Tibial artery (tissue), 4 donors: ENCODE measurements at regions not wholly inside any gene's neighbourhood (a gene's known extent, or its start where the extent isn't known, plus 50 kb on each side); places are given as distances from the start of the nearest gene placed in this dataset.

Source experiments
- DNase-seq, 2 donors: peaks; one replicate each; pipeline ENCODE4 v3.0.0-alpha.2; 2019
- H3K27ac ChIP-seq, 2 donors: fragments of 200-600 bp; sonication (generic) in 1 of 2; 1 replicate in 1 of 2; 2 replicates in 1 of 2; pipeline ENCODE4 v1.5.1; 2018 to 2019; ENCODE audit warnings: mild to moderate bottlenecking in 1 of 2
- H3K27me3 ChIP-seq, 2 donors: fragments of 200-600 bp; sonication (generic) in 1 of 2; one replicate each; pipeline versions ENCODE4 v1.5.1 to v1.6.0; 2016 to 2019
- H3K36me3 ChIP-seq, 3 donors: fragments of 200-600 bp; sonication (generic) in 2 of 3; one replicate each; pipeline ENCODE4 v1.5.1; 2016 to 2019; ENCODE audit warnings: mild to moderate bottlenecking in 2 of 3
- H3K4me1 ChIP-seq, 4 donors: fragments of 200-600 bp; sonication (generic) in 2 of 4; 1 replicate in 3 of 4; 2 replicates in 1 of 4; pipeline ENCODE4 v1.5.1; 2016 to 2019
- H3K4me3 ChIP-seq, 2 donors: fragments of 200-600 bp; sonication (generic) in 1 of 2; 1 replicate in 1 of 2; 2 replicates in 1 of 2; pipeline ENCODE4 v1.5.1; 2018 to 2019; ENCODE audit warnings: mild to moderate bottlenecking in 2 of 2
- H3K9me3 ChIP-seq, 3 donors: fragments of 200-600 bp; sonication (generic) in 1 of 3; one replicate each; pipeline ENCODE4 v1.5.1; 2016 to 2019
- intact Hi-C: fragments of 100-400 bp; cut with DNase I; formaldehyde crosslinking; loops from one replicate; pipeline ENCODE4 v1.15.0; 2023; ENCODE audit warnings: low total_unique reads
- TF ChIP-seq, protein P1 (sequence below), 2 experiments: fragments of 200-600 bp in 1 of 2; fragments of 450-650 bp in 1 of 2; IDR thresholded peaks; one replicate each; pipeline ENCODE4 v1.5.1; 2017 to 2019; ENCODE audit warnings: antibody characterized with exemption in 2 of 2, mild to moderate bottlenecking in 1 of 2, moderate library complexity in 1 of 2

DNA sequence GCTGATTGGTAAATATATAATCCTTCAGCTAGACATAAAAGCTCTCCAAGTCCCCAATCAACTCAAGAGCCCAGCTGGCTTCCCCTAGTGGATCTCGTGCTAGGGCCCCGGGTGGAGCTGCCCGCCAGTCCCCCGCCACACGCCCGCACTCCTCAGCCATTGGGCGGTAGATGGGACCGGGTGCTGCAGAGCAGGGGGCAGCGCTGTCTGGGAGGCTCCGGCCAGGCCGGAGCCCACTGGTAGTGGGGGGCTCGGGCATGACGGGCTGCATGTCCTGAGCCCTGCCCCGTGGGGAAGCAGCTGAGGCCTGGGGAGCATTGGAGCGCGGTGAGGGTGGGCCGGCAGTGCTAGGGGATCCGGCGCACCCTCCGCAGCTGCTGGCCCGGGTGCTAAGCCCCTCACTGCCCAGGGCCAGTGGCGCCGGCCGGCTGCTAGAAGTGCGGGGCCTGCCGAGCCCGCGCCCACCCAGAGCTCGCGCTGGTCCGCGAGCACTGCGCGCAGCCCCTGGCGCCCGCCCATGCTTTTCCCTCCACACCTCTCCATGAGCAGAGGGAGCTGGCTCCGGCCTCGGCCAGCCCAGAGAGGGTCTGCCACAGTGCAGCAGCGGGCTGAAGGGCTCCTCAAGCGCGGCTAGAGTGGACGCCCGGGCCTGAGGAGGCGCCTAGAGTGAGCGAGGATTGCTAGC, 1680.6 kb upstream of the RAG2 start:
- Histone ChIP-seq H3K9me3 (no peaks in the 10 kb centered on the region), H3K4me1 (no peaks in the 10 kb centered on the region), H3K27me3 (no peaks in the 10 kb centered on the region), H3K27ac (no peak overlapping the region), H3K4me3 (no peak overlapping the region), H3K36me3 (no peaks in the 10 kb centered on the region)
- TF ChIP-seq, protein P1, sequence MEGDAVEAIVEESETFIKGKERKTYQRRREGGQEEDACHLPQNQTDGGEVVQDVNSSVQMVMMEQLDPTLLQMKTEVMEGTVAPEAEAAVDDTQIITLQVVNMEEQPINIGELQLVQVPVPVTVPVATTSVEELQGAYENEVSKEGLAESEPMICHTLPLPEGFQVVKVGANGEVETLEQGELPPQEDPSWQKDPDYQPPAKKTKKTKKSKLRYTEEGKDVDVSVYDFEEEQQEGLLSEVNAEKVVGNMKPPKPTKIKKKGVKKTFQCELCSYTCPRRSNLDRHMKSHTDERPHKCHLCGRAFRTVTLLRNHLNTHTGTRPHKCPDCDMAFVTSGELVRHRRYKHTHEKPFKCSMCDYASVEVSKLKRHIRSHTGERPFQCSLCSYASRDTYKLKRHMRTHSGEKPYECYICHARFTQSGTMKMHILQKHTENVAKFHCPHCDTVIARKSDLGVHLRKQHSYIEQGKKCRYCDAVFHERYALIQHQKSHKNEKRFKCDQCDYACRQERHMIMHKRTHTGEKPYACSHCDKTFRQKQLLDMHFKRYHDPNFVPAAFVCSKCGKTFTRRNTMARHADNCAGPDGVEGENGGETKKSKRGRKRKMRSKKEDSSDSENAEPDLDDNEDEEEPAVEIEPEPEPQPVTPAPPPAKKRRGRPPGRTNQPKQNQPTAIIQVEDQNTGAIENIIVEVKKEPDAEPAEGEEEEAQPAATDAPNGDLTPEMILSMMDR (IDR thresholded peaks at IDR 0.05), result no peak
- intact Hi-C loops, result no loop called here
- no peak for DNase-seq

- no peak for DNase-seq
- no peaks in the 10 kb centered on the region for H3K9me3 ChIP-seq
- H3K27ac ChIP-seq, result no peak overlapping the region
- H3K4me3 ChIP-seq, result no peak overlapping the region
- H3K27me3 ChIP-seq, result no peaks in the 10 kb centered on the region
- H3K36me3 ChIP-seq, result no peaks in the 10 kb centered on the region
- intact Hi-C loops, result no loop called here
- TF ChIP-seq, protein P1 (IDR thresholded peaks at IDR 0.05), result no peak
- no peaks in the 10 kb centered on the region for H3K4me1 ChIP-seq
Observed at GRCh38 chr11:38274031-38274430, 1676.0 kb upstream of the RAG2 start.

DNA sequence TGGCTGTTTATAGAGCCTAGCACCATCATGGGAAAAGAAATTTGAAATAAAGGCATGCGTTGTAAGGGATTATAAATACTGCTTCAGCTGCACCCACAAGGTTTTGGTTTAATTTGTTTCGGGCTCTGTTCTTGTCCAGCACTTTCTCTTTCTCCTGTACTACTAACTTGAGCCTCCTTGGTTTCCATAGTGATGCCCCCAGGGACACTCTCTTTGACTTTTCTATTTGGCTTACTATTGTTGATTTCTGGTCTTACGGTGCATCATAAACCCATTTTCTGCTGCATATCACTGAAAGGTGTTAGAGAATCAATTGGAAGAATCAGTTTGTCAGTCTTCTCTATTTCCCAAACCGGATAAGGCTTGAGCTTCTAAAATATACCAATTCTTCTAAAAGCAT, 1674.3 kb upstream of the RAG2 start:
- TF ChIP-seq, protein P1 (IDR thresholded peaks at IDR 0.05), result no peak
- Histone ChIP-seq H3K9me3 (no peaks in the 10 kb centered on the region), H3K4me1 (no peaks in the 10 kb centered on the region), H3K36me3 (no peaks in the 10 kb centered on the region), H3K27ac (no peak overlapping the region), H3K4me3 (no peak overlapping the region), H3K27me3 (no peaks in the 10 kb centered on the region)
- no peak for DNase-seq
- intact Hi-C loops, result no loop called here

DNA sequence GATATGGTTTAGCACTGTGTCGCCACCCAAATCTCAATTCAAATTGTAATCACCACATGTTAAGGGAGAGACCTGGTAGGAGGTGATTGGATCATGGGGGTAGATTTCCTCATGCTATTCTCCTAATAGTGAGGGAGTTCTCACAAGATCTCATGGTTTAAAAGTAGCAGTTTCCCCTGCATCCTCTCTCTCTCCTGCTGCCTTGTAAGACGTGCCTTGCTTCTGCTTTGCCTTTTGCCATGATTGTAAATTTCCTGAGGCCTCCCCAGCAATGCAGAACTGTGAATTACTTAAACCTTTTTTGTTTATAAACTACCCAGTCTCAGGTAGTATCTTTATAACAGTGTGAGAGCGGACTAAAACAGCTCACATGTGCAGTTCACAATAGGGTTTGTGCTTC, 1668.7 kb upstream of the RAG2 start:
- TF ChIP-seq, protein P1 (IDR thresholded peaks at IDR 0.05), result no peak
- intact Hi-C loops, result loop anchor here (10.0 kb wide), 1 partner anchor 48 kb away; no protein-coding TSS in a partner anchor
- Histone ChIP-seq H3K27me3 (no peaks in the 10 kb centered on the region), H3K36me3 (no peaks in the 10 kb centered on the region), H3K4me3 (no peak overlapping the region), H3K9me3 (no peaks in the 10 kb centered on the region), H3K4me1 (no peaks in the 10 kb centered on the region), H3K27ac (no peak overlapping the region)
- DNase-seq, result no peak

DNA sequence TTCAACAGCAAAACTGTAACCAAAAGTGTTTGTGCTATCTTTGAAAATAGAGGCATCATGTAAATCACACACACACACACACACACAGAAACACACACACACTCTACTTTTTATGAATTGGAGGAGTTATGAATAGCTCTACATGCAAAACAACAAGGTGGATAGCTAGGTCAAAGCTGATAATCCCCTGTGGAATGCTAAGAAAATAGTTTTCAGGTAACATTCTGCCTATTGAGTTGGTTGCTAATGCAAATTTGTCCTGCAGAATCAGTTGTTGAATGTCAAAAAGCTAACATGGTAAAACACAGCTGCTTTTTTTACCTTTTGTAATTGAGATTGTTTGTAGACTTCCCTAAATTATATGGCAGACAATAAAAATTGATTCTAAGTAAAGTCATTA, 1658.4 kb upstream of the RAG2 start:
- no peak for DNase-seq
- H3K9me3 ChIP-seq, result no peaks in the 10 kb centered on the region
- intact Hi-C loops, result no loop called here
- H3K27ac ChIP-seq, result no peak overlapping the region
- no peaks in the 10 kb centered on the region for H3K27me3 ChIP-seq
- H3K4me3 ChIP-seq, result no peak overlapping the region
- TF ChIP-seq, protein P1 (IDR thresholded peaks at IDR 0.05), result no peak
- H3K36me3 ChIP-seq, result no peaks in the 10 kb centered on the region
- no peaks in the 10 kb centered on the region for H3K4me1 ChIP-seq

DNA sequence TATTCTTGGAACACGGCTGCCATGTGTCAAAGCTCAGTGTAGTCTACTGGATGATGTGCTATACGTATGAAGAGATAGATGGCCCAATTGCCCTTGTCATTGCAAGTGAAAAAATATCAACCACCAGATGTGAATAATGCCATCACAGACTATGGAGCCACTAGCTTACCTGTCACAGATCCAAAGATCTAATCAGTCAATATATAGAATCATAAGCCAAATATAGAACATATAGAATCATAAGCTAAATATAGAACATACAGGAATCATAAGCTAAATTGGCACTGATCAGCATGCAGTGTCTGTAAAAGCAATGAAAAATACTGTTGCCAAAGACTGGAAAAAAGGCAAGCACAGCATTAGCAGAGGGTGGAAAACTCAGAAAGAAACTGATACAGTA, 1656.9 kb upstream of the RAG2 start:
- Histone ChIP-seq H3K4me3 (no peak overlapping the region), H3K27me3 (no peaks in the 10 kb centered on the region), H3K27ac (no peak overlapping the region), H3K9me3 (no peaks in the 10 kb centered on the region), H3K4me1 (no peaks in the 10 kb centered on the region), H3K36me3 (no peaks in the 10 kb centered on the region)
- TF ChIP-seq, protein P1 (IDR thresholded peaks at IDR 0.05), result no peak
- intact Hi-C loops, result no loop called here
- no peak for DNase-seq
